HCT116 (cell line): ENCODE measurements at regions not wholly inside any gene's neighbourhood (a gene's known extent, or its start where the extent isn't known, plus 50 kb on each side); places are given as distances from the start of the nearest gene placed in this dataset.

Source experiments
- CTCF ChIP-seq, 3 experiments: fragments of 200-600 bp in 1 of 3; sonication (generic) in 1 of 3; IDR thresholded peaks in 2 of 3; conservative IDR thresholded peaks in 1 of 3; 2 replicates each; pipeline ENCODE4 v1.5.1; 2012 to 2017; ENCODE audit warnings: low read depth in 2 of 3, low read length in 2 of 3, antibody characterized with exemption in 1 of 3, borderline replicate concordance in 1 of 3, control low read depth in 1 of 3, mild to moderate bottlenecking in 1 of 3, mixed read lengths in 1 of 3, mixed run types in 1 of 3, moderate library complexity in 1 of 3; ENCODE audit not compliant: insufficient read depth in 1 of 3
- EZH2 ChIP-seq: fragments of 200-600 bp; sonication (generic); IDR thresholded peaks from 2 replicates; pipeline ENCODE4 v1.6.1; 2017; ENCODE audit warnings: antibody characterized with exemption, mixed run types
- FOSL1 ChIP-seq: IDR thresholded peaks from 2 replicates; pipeline ENCODE4 v1.6.1; 2012; ENCODE audit warnings: low read depth
- POLR2A ChIP-seq: IDR thresholded peaks from 2 replicates; pipeline ENCODE4 v1.7.0; 2011; ENCODE audit warnings: borderline replicate concordance; ENCODE audit not compliant: insufficient read depth, insufficient read length; ENCODE audit errors: extremely low read depth
- SRF ChIP-seq: IDR thresholded peaks from 2 replicates; pipeline ENCODE4 v1.6.1; 2012; ENCODE audit warnings: low read depth
- YY1 ChIP-seq: IDR thresholded peaks from 2 replicates; pipeline ENCODE4 v1.6.1; 2011; ENCODE audit warnings: low read length, low read depth, moderate library complexity, mild to moderate bottlenecking; ENCODE audit not compliant: insufficient replicate concordance; ENCODE audit errors: extremely low read depth

DNA sequence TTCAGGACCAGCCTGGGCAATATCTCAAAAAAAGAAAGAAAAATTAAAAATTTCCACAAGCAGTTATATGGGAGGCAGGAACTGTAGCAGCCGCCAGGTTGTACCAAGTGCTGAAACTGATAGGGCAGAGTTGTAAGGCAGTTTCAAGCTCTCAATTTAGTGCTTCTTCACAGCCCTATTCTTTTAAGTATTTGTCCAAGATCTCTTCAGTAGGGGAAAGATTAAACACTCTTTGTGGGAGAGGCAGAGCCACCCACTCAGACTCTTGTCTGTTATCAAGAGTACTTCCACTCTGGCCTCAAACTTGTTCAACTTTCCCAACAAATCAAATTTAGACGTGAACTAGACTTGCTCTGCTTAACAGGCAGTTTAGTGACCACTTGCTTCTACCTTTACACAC lies 228.7 kb downstream of the REEP3 start:
- TF ChIP-seq CTCF (IDR thresholded peaks at IDR 0.05 in 2 of 3, conservative IDR thresholded peaks at IDR 0.05 in 1 of 3; ENCODE audit: borderline replicate concordance in 1 of 3, insufficient read depth in 1 of 3, low read depth in 2 of 3, low read length in 2 of 3) (no peak), EZH2 (no peak), POLR2A (no peak), YY1 (no peak), SRF (no peak), FOSL1 (no peak)
